ENCODE measurements at regions not wholly inside any gene's neighbourhood (a gene's known extent, or its start where the extent isn't known, plus 50 kb on each side); places are given as distances from the start of the nearest gene placed in this dataset.
A peak's percentile ranks its signal among the peaks of the same experiment; 100 is the strongest.

DNA sequence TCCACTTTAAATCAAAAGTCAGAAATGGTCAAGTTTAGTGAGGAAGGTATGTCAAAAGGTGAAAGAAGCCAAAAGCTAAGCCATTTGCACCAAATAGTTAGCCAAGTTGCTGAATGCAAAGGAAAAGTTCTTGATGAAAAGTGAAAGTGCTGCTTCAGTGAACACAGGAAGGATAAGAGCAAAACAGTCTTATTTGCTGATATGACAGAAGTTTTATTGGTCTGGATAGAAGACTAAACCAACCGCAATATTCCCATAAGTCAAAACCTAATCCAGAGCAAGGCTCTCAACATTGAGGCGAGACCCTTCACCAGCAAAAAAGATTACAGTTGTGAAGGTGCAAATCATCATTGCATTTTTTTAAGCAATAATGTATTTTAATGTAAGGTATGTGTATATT, 496.5 kb upstream of the LRATD1 start:
- DNase-seq (ENCODE audit: low read depth), result no peak

DNA sequence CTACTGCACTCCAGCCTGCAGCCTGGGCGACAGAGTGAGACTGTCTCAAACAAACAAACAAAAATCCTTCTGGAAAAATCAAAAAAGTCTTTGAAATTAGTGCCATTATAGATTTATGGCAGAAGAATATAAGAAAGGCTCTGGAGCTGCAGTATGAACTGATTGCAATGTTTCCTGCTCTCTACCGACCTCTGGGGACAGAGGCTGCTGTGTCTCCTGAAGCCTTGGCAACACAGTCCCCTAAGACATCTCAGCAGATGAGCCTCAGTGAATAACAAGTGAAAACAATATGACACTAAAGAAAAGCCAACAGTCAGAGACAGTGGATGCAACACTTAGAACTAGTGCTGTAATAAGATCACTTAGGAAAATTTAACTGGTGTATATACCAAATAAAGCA, 494.9 kb upstream of the LRATD1 start:
- DNase-seq (ENCODE audit: low read depth), result no peak

- no peak for DNase-seq (ENCODE audit: low read depth)
These were observed 492.4 kb upstream of the LRATD1 start for GRCh38 chr2:14140009-14140550.

- DNase-seq (ENCODE audit: low read depth), result no peak
These were observed 489.1 kb upstream of the LRATD1 start for GRCh38 chr2:14143435-14143834.

DNA sequence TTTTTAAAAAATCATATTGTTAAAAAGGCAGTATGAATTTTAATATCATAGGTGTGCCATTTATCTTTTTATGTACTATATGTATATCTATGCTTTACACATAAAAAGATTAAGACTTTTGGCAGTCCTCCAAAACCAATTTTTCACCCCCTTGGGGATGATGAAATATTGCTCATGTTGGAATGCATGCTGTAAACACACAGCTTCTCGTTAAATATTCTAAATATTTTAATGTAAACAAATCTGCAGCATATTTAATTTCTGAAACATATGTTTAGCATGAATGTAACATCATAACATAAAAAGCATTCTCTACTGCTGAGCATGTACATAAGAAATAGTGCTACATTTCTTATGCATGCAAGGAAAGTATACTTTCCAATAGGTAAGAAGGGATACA, 484.3 kb upstream of the LRATD1 start:
- no peak for DNase-seq (ENCODE audit: low read depth)

GRCh38 chr2:14157816-14158215, 474.7 kb upstream of the LRATD1 start:
- DNase-seq (ENCODE audit: low read depth), result no peak

GRCh38 chr2:14180333-14180732, 452.2 kb upstream of the LRATD1 start:
- DNase-seq (ENCODE audit: low read depth), result no peak

DNA sequence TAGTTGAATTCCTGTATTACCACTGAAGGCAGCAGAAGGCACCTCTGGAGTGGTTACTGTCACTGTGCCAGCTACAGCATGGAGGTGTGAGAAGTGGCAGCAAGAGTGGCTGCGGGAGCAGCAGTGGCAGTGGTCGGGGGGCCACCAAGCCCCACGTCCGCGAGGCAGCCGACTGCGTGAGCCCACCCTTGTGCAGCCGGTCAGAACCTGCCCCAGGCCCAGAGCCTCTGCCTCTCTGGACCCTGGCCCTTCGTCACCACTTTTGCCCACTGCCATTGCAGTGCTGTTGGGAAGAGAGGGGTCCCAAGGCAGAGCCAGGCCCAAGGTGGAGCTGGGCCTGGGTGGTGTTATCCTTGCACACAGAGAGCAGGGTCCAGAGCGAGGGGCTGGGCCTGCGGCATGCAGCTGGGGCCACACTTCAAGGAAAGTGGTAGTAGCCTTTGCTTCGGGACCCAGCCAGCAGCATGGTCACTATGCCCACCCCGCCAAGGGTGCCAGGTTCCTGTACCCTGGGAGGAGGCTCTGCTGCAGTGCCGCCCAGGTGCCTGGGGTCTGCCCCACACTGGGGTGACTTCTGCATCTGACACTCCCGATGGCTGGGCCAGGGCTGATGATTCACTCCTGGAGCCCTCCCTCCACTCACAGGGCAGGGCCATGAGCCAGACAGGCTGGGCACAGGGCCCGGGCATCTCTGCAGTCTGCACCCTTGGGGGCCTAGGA, 450.1 kb upstream of the LRATD1 start:
- DNase-seq (ENCODE audit: low read depth), result no peak

DNA sequence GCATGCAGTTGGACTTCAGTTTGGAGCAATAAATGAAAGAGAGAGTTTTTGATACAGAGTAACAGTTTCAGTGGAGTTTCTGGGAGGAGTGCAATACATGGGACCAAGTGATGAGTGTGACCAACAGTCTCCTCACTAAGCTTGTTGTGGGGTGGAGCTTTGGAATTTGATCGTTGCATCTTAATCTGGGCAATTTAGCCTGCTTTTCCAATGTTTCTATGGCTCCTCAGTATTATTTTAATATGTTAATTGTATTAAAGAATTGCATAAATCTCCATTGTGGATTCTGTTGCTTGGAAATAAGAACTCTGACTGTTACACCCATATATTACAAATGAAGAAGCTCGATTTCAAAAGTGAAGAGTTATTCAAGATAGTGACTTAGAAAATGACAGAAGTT, 446.6 kb upstream of the LRATD1 start:
- no peak for DNase-seq (ENCODE audit: low read depth)

DNA sequence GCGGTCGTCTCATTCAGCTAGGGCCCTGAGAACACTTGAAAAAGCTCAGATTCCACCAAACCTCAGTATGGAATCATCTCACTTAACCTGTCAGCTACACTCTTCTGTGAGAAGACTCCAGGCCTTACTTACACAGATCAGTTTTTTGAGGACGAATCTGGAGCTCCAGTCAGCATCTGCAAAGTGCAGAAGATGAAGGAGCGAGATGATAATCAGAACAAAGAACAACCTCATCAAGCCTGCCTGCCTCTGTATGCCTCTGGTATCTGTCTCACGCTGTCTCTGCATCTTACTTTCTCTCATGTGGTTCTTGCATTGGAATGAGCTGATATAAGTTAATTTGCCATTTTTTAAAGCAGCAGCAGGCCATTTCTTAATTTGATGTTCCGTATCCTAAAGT, 444.1 kb upstream of the LRATD1 start:
- DNase-seq (ENCODE audit: low read depth), result no peak

GRCh38 chr2:14189929-14190328, 442.6 kb upstream of the LRATD1 start:
- peak; percentile 12 for DNase-seq (ENCODE audit: low read depth)

GRCh38 chr2:14194233-14194632, 438.3 kb upstream of the LRATD1 start:
- no peak for DNase-seq (ENCODE audit: low read depth)

DNA sequence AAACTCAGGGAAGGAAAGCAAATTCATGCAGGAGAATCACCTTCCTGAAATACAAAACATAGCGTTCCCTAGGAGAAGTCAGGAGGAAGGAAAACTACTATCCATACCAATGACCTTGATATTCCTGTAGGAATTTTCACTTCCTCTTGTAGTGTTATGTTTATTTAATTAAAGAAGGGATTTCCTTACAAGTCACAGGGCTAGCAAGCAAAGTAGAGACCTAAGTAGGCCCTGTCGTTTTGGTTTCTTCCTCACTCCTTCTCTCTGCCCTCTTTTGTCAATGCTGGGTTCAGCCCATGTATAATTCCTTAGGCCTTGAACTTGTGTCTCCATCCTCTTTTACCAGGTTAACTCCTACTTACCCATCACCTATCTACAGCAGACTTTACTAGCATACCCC, 435.2 kb upstream of the LRATD1 start:
- no peak for DNase-seq (ENCODE audit: low read depth)

DNA sequence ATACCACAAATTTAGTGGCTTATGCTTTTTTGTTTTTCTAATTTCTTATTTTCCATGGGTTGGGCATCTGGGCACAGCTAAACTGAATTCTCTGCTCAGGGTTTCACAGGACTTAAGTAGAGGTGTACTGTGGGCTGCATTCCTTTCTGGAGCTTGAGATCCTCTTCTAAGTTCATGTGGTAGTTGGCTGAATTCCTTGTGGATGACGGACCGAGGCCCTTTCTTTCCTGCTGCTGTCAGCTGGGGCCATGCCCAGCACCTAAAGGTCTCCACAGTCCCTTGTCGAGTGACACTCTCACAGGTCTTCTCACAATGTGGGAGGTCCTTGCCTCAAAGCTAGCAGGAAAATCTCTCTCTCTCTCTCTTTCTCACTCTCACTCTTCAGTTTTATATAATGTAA, 433.5 kb upstream of the LRATD1 start:
- DNase-seq (ENCODE audit: low read depth), result no peak

DNA sequence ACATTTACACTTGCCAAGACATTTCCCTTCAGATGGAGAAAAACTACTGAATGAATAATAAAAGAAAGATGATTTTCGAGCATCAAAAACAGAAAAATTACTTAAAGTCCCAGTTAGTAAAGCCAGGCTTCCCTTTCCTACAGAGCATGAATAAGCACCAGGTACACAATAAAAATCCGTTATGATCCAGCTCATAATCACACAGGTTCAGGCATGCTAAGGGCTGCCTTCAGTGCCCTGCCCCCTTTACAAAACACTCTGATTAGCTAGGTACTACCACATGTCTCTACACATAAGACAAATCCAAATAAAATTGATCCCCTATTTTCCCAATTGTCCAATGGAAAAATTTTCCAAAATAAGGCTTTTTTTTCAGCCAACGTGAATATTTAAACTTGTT, 413.2 kb upstream of the LRATD1 start:
- no peak for DNase-seq (ENCODE audit: low read depth)

GRCh38 chr2:14220101-14220500, 412.4 kb upstream of the LRATD1 start:
- peak; percentile 1 for DNase-seq (ENCODE audit: low read depth)

DNA sequence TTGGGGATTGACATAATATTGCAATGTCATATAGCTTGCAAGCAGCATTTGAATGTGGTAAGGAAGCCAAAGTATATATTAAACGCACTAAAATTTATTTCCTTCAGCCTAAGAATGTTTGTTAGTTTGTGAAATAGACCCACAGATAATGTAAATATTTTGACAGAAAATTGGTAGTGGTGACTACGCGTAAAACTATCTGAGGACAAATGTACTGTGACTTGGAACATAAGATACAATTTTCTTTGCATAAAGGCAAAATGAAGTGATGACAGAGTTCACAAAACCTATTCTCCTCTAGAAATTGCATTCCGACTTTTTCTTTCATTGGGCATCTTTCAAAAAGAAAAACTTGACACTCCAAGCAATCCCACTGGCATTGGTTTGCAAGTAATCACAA, 411.1 kb upstream of the LRATD1 start:
- no peak for DNase-seq (ENCODE audit: low read depth)

GRCh38 chr2:14223576-14223975, 408.9 kb upstream of the LRATD1 start:
- DNase-seq (ENCODE audit: low read depth), result no peak

GRCh38 chr2:14231391-14231898, 401.1 kb upstream of the LRATD1 start:
- no peak for DNase-seq (ENCODE audit: low read depth)

DNA sequence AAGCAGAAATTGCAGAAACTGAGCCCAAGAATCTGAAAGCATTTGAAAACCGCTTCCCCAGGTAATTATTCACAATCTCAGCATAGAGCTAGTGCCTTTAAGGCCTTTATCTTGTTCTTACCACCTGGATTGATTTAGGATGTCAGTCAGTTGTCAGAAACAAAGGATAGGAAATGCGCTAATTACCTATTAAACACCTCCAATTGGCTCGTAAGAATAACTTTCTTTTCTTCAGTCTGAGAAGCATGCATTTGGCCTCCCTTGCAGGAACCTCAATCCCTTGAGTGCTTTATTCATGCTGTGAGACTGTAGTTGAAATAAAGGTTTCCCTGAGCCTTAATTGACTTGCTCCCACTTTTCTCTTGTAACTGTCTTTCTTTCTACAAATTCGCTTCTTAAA, 400.3 kb upstream of the LRATD1 start:
- no peak for DNase-seq (ENCODE audit: low read depth)

- peak; percentile 21 for DNase-seq (ENCODE audit: low read depth)
These were observed 397.6 kb upstream of the LRATD1 start for GRCh38 chr2:14234911-14235310.

- DNase-seq (ENCODE audit: low read depth), result no peak
These were observed 396.9 kb upstream of the LRATD1 start for GRCh38 chr2:14235667-14236066.

DNA sequence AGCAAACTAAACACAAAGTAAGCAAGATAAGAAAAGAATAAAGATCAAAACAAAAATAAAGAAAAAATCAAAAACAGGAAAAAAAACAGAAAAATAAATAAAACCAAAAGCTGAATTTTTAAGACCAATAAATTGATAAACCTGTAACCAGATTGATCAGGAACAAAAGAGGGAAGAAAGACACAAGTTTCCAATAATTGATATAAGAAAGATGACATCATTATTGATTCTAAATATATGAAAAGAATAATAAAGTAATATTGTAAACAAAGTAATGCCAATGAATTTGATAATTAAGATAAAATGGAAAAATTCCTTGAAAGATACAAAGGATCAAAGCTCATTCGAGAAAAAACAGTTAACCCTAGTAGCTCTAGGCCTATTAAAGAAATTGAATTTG, 394.6 kb upstream of the LRATD1 start:
- DNase-seq (ENCODE audit: low read depth), result no peak

DNA sequence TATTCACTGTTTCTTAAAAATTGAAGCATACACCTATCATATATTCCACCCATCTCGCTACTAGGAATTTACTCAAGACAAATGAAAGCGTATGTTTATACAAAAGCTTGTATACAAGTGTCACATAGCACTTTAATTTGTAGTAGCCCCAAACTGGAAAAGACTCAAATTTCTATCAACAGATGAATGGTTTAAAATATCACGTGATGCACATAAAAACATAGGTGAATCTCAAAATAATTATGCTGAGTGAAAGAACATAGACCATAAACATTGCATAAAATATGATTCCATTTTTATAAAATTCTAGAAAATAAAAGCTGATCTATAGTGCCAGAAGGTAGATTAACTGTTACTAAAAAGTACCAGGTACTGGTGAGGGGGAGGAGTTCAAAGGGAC, 392.9 kb upstream of the LRATD1 start:
- DNase-seq (ENCODE audit: low read depth), result no peak
